ENCODE measurements at regions not wholly inside any gene's neighbourhood (a gene's known extent, or its start where the extent isn't known, plus 50 kb on each side); places are given as distances from the start of the nearest gene placed in this dataset.

DNA sequence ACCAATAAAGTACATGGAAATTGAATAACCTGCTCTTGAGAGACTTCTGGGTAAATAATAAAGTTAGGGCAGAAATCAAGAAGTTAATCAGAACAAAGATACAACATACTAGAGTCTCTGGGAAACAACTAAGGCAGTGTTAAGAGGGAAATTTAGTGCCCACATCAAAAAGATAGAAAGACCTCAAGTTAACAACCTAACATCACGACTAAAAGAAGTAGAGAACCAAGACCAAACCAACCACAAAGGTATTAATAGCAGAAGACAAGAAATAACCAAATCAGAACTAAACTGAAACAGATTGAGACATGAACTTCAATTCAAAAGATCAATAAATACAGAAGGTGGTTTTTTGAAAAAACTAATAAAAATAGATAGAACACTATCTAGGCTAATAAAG is 140.7 kb downstream of the JRKL start:
- TF ChIP-seq, protein P1, sequence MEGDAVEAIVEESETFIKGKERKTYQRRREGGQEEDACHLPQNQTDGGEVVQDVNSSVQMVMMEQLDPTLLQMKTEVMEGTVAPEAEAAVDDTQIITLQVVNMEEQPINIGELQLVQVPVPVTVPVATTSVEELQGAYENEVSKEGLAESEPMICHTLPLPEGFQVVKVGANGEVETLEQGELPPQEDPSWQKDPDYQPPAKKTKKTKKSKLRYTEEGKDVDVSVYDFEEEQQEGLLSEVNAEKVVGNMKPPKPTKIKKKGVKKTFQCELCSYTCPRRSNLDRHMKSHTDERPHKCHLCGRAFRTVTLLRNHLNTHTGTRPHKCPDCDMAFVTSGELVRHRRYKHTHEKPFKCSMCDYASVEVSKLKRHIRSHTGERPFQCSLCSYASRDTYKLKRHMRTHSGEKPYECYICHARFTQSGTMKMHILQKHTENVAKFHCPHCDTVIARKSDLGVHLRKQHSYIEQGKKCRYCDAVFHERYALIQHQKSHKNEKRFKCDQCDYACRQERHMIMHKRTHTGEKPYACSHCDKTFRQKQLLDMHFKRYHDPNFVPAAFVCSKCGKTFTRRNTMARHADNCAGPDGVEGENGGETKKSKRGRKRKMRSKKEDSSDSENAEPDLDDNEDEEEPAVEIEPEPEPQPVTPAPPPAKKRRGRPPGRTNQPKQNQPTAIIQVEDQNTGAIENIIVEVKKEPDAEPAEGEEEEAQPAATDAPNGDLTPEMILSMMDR (conservative IDR thresholded peaks at IDR 0.05; ENCODE audit: low read depth, low read length) = no peak
- no peak for TF ChIP-seq EZH2 (IDR thresholded peaks at IDR 0.05; ENCODE audit: borderline replicate concordance, low read depth, low read length, poor library complexity, severe bottlenecking)

Data from A673 (cell line).